Endothelial cell of umbilical vein (primary cell): ENCODE measurements at regions not wholly inside any gene's neighbourhood (a gene's known extent, or its start where the extent isn't known, plus 50 kb on each side); places are given as distances from the start of the nearest gene placed in this dataset.

Experiments
- CTCF ChIP-seq, 2 donors: IDR thresholded peaks; 1 replicate in 1 of 2; 2 replicates in 1 of 2; pipeline ENCODE4 v1.5.1; 2011; ENCODE audit warnings: low read length in 2 of 2, mild to moderate bottlenecking in 2 of 2, moderate library complexity in 2 of 2, control low read depth in 1 of 2, inconsistent platforms in 1 of 2, low read depth in 1 of 2; ENCODE audit not compliant: insufficient read depth in 1 of 2; ENCODE audit errors: extremely low read depth in 1 of 2
- EZH2 ChIP-seq: IDR thresholded peaks from 2 replicates; pipeline ENCODE4 v1.6.1; 2012; ENCODE audit warnings: borderline replicate concordance, low read depth, mild to moderate bottlenecking, moderate library complexity, low read length, inconsistent platforms; ENCODE audit not compliant: severe bottlenecking
- JUN ChIP-seq: IDR thresholded peaks from 2 replicates; pipeline ENCODE4 v1.6.1; 2011; ENCODE audit warnings: borderline replicate concordance, low read depth; ENCODE audit not compliant: insufficient read length, insufficient read depth
- MAX ChIP-seq: IDR thresholded peaks from 2 replicates; pipeline ENCODE4 v1.6.1; 2011; ENCODE audit not compliant: insufficient read depth, insufficient read length
- MYC ChIP-seq: IDR thresholded peaks from one replicate; pipeline ENCODE4 v1.6.1; 2011; ENCODE audit warnings: mild to moderate bottlenecking, low read depth, low read length
- POLR2A ChIP-seq: IDR thresholded peaks from 2 replicates; pipeline ENCODE4 v1.6.1; 2012; ENCODE audit warnings: low read depth, mild to moderate bottlenecking, control low read depth, low read length
- POLR2AphosphoS5 ChIP-seq: IDR thresholded peaks from 2 replicates; pipeline ENCODE4 v1.6.1; 2012; ENCODE audit warnings: low read depth, mild to moderate bottlenecking, control low read depth, low read length, moderate library complexity; ENCODE audit not compliant: insufficient read depth

- no peak for TF ChIP-seq POLR2AphosphoS5
- TF ChIP-seq CTCF (IDR thresholded peaks at IDR 0.05; ENCODE audit: extremely low read depth in 1 of 2, insufficient read depth in 1 of 2, low read depth in 1 of 2, low read length in 2 of 2) = no peak
- no peak for TF ChIP-seq MYC
- TF ChIP-seq MAX = no peak
- TF ChIP-seq JUN = no peak
- TF ChIP-seq POLR2A = no peak
- no peak for TF ChIP-seq EZH2
These were observed 327.0 kb downstream of the KLF5 start for GRCh38 chr13:73385848-73386247.
